K562 (cell line): ENCODE measurements at regions not wholly inside any gene's neighbourhood (a gene's known extent, or its start where the extent isn't known, plus 50 kb on each side); places are given as distances from the start of the nearest gene placed in this dataset.

Source experiments
- CBX1 ChIP-seq: sonication (generic); IDR thresholded peaks from 2 replicates; pipeline ENCODE4 v1.6.1; 2016; ENCODE audit warnings: antibody characterized with exemption, low read depth, mild to moderate bottlenecking
- MAZ ChIP-seq, 2 experiments: fragments of 450-650 bp in 1 of 2; sonication (generic) in 1 of 2; formaldehyde crosslinking; IDR thresholded peaks in 1 of 2; conservative IDR thresholded peaks in 1 of 2; 2 replicates each; pipeline versions ENCODE4 v1.4.0 to v1.5.0; 2020; ENCODE audit warnings: mild to moderate bottlenecking in 1 of 2, missing genetic modification reagents in 1 of 2
- NR2C2 ChIP-seq, 2 experiments: fragments of 200-800 bp in 1 of 2; sonication (Bioruptor generic) in 1 of 2; sonication (generic) in 1 of 2; formaldehyde crosslinking in 1 of 2; IDR thresholded peaks; 2 replicates each; pipeline versions ENCODE4 v1.6.1 to v1.8.0; 2016 to 2022; ENCODE audit warnings: mild to moderate bottlenecking in 1 of 2, missing compliant biosample characterization in 1 of 2, missing genetic modification characterization in 1 of 2, missing genetic modification reagents in 1 of 2
- TF ChIP-seq, protein P1 (sequence below): fragments of 450-650 bp; formaldehyde crosslinking; IDR thresholded peaks from 2 replicates; pipeline ENCODE4 v1.4.0; 2022; ENCODE audit warnings: missing genetic modification characterization
- TF ChIP-seq, protein P2 (sequence below), 2 experiments: fragments of 450-650 bp; formaldehyde crosslinking in 1 of 2; IDR thresholded peaks; 2 replicates each; pipeline versions ENCODE4 v1.4.0 to v1.6.1; 2014 to 2020; ENCODE audit warnings: mild to moderate bottlenecking in 2 of 2, borderline replicate concordance in 1 of 2, low read depth in 1 of 2
- TF ChIP-seq, protein P3 (sequence below), 3 experiments: IDR thresholded peaks in 2 of 3; conservative IDR thresholded peaks in 1 of 3; 2 replicates each; pipeline ENCODE4 v1.5.1; 2011 to 2012; ENCODE audit warnings: low read length in 3 of 3, mild to moderate bottlenecking in 3 of 3, control low read depth in 2 of 3, improper control_type of control experiment in 1 of 3, inconsistent platforms in 1 of 3, low read depth in 1 of 3, mixed read lengths in 1 of 3, moderate library complexity in 1 of 3; ENCODE audit not compliant: insufficient read depth in 2 of 3

DNA sequence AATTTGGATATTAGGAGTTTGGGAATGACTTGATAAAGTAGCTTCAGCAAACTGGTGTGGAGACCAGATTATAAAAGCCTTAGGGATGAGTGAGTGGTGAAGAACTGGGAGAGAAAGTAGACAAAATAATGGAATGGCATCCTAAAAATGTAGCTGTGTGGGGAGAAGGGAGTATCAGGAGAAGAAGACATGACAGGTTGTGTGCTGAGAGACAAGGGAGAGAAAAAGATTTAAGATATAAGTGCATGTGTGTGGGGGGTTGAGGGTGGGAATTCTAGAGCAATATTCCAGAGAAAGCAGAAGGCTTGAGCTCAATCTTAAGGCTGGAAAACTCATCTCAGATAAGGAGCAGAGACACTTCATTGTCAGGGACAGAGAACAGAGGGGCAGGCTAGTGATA is 159.5 kb downstream of the HNMT start:
- TF ChIP-seq, protein P1, sequence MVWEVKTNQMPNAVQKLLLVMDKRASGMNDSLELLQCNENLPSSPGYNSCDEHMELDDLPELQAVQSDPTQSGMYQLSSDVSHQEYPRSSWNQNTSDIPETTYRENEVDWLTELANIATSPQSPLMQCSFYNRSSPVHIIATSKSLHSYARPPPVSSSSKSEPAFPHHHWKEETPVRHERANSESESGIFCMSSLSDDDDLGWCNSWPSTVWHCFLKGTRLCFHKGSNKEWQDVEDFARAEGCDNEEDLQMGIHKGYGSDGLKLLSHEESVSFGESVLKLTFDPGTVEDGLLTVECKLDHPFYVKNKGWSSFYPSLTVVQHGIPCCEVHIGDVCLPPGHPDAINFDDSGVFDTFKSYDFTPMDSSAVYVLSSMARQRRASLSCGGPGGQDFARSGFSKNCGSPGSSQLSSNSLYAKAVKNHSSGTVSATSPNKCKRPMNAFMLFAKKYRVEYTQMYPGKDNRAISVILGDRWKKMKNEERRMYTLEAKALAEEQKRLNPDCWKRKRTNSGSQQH (CRISPR knock-in tag) = no peak
- TF ChIP-seq, protein P2, sequence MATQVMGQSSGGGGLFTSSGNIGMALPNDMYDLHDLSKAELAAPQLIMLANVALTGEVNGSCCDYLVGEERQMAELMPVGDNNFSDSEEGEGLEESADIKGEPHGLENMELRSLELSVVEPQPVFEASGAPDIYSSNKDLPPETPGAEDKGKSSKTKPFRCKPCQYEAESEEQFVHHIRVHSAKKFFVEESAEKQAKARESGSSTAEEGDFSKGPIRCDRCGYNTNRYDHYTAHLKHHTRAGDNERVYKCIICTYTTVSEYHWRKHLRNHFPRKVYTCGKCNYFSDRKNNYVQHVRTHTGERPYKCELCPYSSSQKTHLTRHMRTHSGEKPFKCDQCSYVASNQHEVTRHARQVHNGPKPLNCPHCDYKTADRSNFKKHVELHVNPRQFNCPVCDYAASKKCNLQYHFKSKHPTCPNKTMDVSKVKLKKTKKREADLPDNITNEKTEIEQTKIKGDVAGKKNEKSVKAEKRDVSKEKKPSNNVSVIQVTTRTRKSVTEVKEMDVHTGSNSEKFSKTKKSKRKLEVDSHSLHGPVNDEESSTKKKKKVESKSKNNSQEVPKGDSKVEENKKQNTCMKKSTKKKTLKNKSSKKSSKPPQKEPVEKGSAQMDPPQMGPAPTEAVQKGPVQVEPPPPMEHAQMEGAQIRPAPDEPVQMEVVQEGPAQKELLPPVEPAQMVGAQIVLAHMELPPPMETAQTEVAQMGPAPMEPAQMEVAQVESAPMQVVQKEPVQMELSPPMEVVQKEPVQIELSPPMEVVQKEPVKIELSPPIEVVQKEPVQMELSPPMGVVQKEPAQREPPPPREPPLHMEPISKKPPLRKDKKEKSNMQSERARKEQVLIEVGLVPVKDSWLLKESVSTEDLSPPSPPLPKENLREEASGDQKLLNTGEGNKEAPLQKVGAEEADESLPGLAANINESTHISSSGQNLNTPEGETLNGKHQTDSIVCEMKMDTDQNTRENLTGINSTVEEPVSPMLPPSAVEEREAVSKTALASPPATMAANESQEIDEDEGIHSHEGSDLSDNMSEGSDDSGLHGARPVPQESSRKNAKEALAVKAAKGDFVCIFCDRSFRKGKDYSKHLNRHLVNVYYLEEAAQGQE (IDR thresholded peaks at IDR 0.05; ENCODE audit: borderline replicate concordance) = no peak
- TF ChIP-seq, protein P2 (CRISPR knock-in tag; IDR thresholded peaks at IDR 0.05; ENCODE audit: low read depth) = no peak
- TF ChIP-seq CBX1 (no peak), NR2C2 (CRISPR knock-in tag; IDR thresholded peaks at IDR 0.05) (no peak), NR2C2 (tag; IDR thresholded peaks at IDR 0.05) (no peak), MAZ (CRISPR knock-in tag; conservative IDR thresholded peaks at IDR 0.05 in 1 of 2, IDR thresholded peaks at IDR 0.05 in 1 of 2) (no peak)
- TF ChIP-seq, protein P3, sequence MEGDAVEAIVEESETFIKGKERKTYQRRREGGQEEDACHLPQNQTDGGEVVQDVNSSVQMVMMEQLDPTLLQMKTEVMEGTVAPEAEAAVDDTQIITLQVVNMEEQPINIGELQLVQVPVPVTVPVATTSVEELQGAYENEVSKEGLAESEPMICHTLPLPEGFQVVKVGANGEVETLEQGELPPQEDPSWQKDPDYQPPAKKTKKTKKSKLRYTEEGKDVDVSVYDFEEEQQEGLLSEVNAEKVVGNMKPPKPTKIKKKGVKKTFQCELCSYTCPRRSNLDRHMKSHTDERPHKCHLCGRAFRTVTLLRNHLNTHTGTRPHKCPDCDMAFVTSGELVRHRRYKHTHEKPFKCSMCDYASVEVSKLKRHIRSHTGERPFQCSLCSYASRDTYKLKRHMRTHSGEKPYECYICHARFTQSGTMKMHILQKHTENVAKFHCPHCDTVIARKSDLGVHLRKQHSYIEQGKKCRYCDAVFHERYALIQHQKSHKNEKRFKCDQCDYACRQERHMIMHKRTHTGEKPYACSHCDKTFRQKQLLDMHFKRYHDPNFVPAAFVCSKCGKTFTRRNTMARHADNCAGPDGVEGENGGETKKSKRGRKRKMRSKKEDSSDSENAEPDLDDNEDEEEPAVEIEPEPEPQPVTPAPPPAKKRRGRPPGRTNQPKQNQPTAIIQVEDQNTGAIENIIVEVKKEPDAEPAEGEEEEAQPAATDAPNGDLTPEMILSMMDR (IDR thresholded peaks at IDR 0.05 in 2 of 3, conservative IDR thresholded peaks at IDR 0.05 in 1 of 3; ENCODE audit: insufficient read depth in 2 of 3, low read depth in 1 of 3, low read length in 3 of 3) = no peak
